ENCODE measurements at regions not wholly inside any gene's neighbourhood (a gene's known extent, or its start where the extent isn't known, plus 50 kb on each side); places are given as distances from the start of the nearest gene placed in this dataset.

GRCh38 chr2:155151472-155151871, 453.0 kb downstream of the KCNJ3 start:
- Histone ChIP-seq H4K8ac (ENCODE audit: low read depth in 2 of 2, low read length in 2 of 2) (no peak overlapping the region), H3K4me3 (ENCODE audit: insufficient read depth, low read depth, low read length) (no peak overlapping the region), H3K18ac (ENCODE audit: low read depth, low read length) (no peak overlapping the region), H2BK15ac (ENCODE audit: low read depth, low read length) (no peak overlapping the region), H3K27ac (ENCODE audit: insufficient read depth, low read length) (no peak overlapping the region), H3K4me1 (ENCODE audit: control insufficient read depth, insufficient read depth, low read length) (no peaks in the 10 kb centered on the region), H2BK5ac (ENCODE audit: low read depth, low read length, poor library complexity, severe bottlenecking) (no peak overlapping the region), H2BK120ac (ENCODE audit: low read depth, low read length) (no peak overlapping the region), H3K27me3 (ENCODE audit: control insufficient read depth, insufficient read depth, low read length) (no peaks in the 10 kb centered on the region), H3K36me3 (ENCODE audit: control insufficient read depth, insufficient read depth, low read length) (no peaks in the 10 kb centered on the region), H2BK20ac (ENCODE audit: low read depth, low read length) (no peak overlapping the region), H3K14ac (replicated peaks; ENCODE audit: low read depth, low read length) (no peak overlapping the region), H3K79me1 (ENCODE audit: low read depth in 1 of 2, low read length in 2 of 2) (no peaks in the 10 kb centered on the region), H2AFZ (replicated peaks; ENCODE audit: low read length, poor library complexity) (no peak overlapping the region), H3K9me3 (ENCODE audit: control insufficient read depth, insufficient read depth, low read length) (peaks cover 4% of the 10 kb centered on the region), H4K91ac (ENCODE audit: insufficient read depth, low read depth, low read length) (no peak overlapping the region), H2AK5ac (ENCODE audit: low read depth, low read length) (no peak overlapping the region), H2AK9ac (replicated peaks; ENCODE audit: low read depth, low read length, poor library complexity) (no peak overlapping the region), H4K20me1 (ENCODE audit: insufficient read depth, low read length) (no peaks in the 10 kb centered on the region), H3K56ac (ENCODE audit: extremely low read depth, insufficient read depth, low read length) (no peak overlapping the region), H3K23ac (ENCODE audit: low read depth, low read length) (no peak overlapping the region), H3K4ac (ENCODE audit: low read depth, low read length) (no peak overlapping the region), H4K5ac (ENCODE audit: low read depth, low read length) (no peak overlapping the region), H3K4me2 (ENCODE audit: low read depth, low read length) (no peak overlapping the region), H3K9ac (ENCODE audit: low read depth, low read length) (no peak overlapping the region), H3K9me1 (ENCODE audit: insufficient read depth, low read length) (no peaks in the 10 kb centered on the region)
- TF ChIP-seq ELK1 (IDR thresholded peaks at IDR 0.05; ENCODE audit: borderline replicate concordance, low read depth, low read length) (no peak), RCOR1 (IDR thresholded peaks at IDR 0.05; ENCODE audit: insufficient replicate concordance, low read length) (no peak)
- no peak for DNase-seq
- in situ Hi-C loops (cut with MboI; ENCODE audit: low sequenced_read_pairs), result no loop called here
- intact Hi-C loops (cut with micrococcal nuclease), result no loop called here
- ATAC-seq (ENCODE audit: low read depth), result no peak
- ChIA-PET CTCF (no interaction called here), POLR2A (ENCODE audit: unreplicated experiment) (no interaction called here)
- dilution Hi-C loops (cut with HindIII; ENCODE audit: low sequenced_read_pairs, unreplicated experiment), result no loop called here
- no TSS peak for BruUV-seq (replicated peaks)

All from IMR-90 (cell line).